ENCODE measurements at regions not wholly inside any gene's neighbourhood (a gene's known extent, or its start where the extent isn't known, plus 50 kb on each side); places are given as distances from the start of the nearest gene placed in this dataset.

- no peaks in the 10 kb centered on the region for H3K36me3 Mint-ChIP-seq (ENCODE audit: insufficient read depth)
- H3K9me3 Mint-ChIP-seq = peaks cover 8% of the 10 kb centered on the region
- H3K4me1 Mint-ChIP-seq = no peaks in the 10 kb centered on the region
- no peaks in the 10 kb centered on the region for H3K27me3 Mint-ChIP-seq
- DNase-seq (ENCODE audit: low spot score in 2 of 2) = no peak
- no peak overlapping the region for H3K4me3 Mint-ChIP-seq
- no peak overlapping the region for H3K27ac Mint-ChIP-seq (ENCODE audit: low read depth)
- ATAC-seq (replicated peaks; ENCODE audit: extremely low read depth, poor library complexity, severe bottlenecking) = no peak
These were observed 334.5 kb downstream of the IPO8 start for GRCh38 chr12:30361145-30361544.

GRCh38 chr12:30358671-30359070 is 337.0 kb downstream of the IPO8 start:
- H3K36me3 Mint-ChIP-seq (ENCODE audit: insufficient read depth) = no peaks in the 10 kb centered on the region
- DNase-seq (ENCODE audit: low spot score in 2 of 2) (no peak), ATAC-seq (replicated peaks; ENCODE audit: extremely low read depth, poor library complexity, severe bottlenecking) (no peak)
- no peak overlapping the region for H3K27ac Mint-ChIP-seq (ENCODE audit: low read depth)
- H3K4me3 Mint-ChIP-seq = no peak overlapping the region
- peaks cover 8% of the 10 kb centered on the region for H3K9me3 Mint-ChIP-seq
- H3K27me3 Mint-ChIP-seq = no peaks in the 10 kb centered on the region
- H3K4me1 Mint-ChIP-seq = no peaks in the 10 kb centered on the region

GRCh38 chr12:30357766-30358490 is 337.7 kb downstream of the IPO8 start:
- H3K9me3 Mint-ChIP-seq = peaks cover 8% of the 10 kb centered on the region
- H3K4me1 Mint-ChIP-seq = no peaks in the 10 kb centered on the region
- no peaks in the 10 kb centered on the region for H3K36me3 Mint-ChIP-seq (ENCODE audit: insufficient read depth)
- no peak overlapping the region for H3K4me3 Mint-ChIP-seq
- H3K27me3 Mint-ChIP-seq = no peaks in the 10 kb centered on the region
- H3K27ac Mint-ChIP-seq (ENCODE audit: low read depth) = no peak overlapping the region
- DNase-seq (ENCODE audit: low spot score in 2 of 2) = no peak
- no peak for ATAC-seq (replicated peaks; ENCODE audit: extremely low read depth, poor library complexity, severe bottlenecking)

GRCh38 chr12:30345744-30346471 is 349.8 kb downstream of the IPO8 start:
- Mint-ChIP-seq H3K4me1 (no peaks in the 10 kb centered on the region), H3K9me3 (peaks cover 13% of the 10 kb centered on the region), H3K27me3 (no peaks in the 10 kb centered on the region), H3K4me3 (no peak overlapping the region), H3K36me3 (ENCODE audit: insufficient read depth) (peaks cover 1% of the 10 kb centered on the region), H3K27ac (ENCODE audit: low read depth) (no peak overlapping the region)
- ATAC-seq (replicated peaks; ENCODE audit: extremely low read depth, poor library complexity, severe bottlenecking) (no peak), DNase-seq (ENCODE audit: low spot score in 2 of 2) (no peak)

- no peaks in the 10 kb centered on the region for H3K36me3 Mint-ChIP-seq (ENCODE audit: insufficient read depth)
These were observed 365.1 kb downstream of the IPO8 start for GRCh38 chr12:30330565-30330964.

GRCh38 chr12:30329281-30329680 is 366.4 kb downstream of the IPO8 start:
- no peaks in the 10 kb centered on the region for H3K9me3 Mint-ChIP-seq
- DNase-seq (ENCODE audit: low spot score in 2 of 2) = no peak
- no peaks in the 10 kb centered on the region for H3K27me3 Mint-ChIP-seq
- H3K36me3 Mint-ChIP-seq (ENCODE audit: insufficient read depth) = no peaks in the 10 kb centered on the region
- no peak overlapping the region for H3K27ac Mint-ChIP-seq (ENCODE audit: low read depth)
- no peak for ATAC-seq (replicated peaks; ENCODE audit: extremely low read depth, poor library complexity, severe bottlenecking)
- H3K4me3 Mint-ChIP-seq = no peak overlapping the region
- H3K4me1 Mint-ChIP-seq = no peaks in the 10 kb centered on the region

More at GRCh38 chr12:30330565-30330964, 365.1 kb downstream of the IPO8 start:
- Mint-ChIP-seq H3K27me3 (no peaks in the 10 kb centered on the region), H3K27ac (ENCODE audit: low read depth) (no peak overlapping the region), H3K4me3 (no peak overlapping the region), H3K4me1 (no peaks in the 10 kb centered on the region), H3K9me3 (no peaks in the 10 kb centered on the region)
- DNase-seq (ENCODE audit: low spot score in 2 of 2) = no peak
- ATAC-seq (replicated peaks; ENCODE audit: extremely low read depth, poor library complexity, severe bottlenecking) = no peak

GRCh38 chr12:30323008-30323407 is 372.7 kb downstream of the IPO8 start:
- Mint-ChIP-seq H3K36me3 (ENCODE audit: insufficient read depth) (no peaks in the 10 kb centered on the region), H3K4me1 (no peaks in the 10 kb centered on the region), H3K27ac (ENCODE audit: low read depth) (no peak overlapping the region), H3K9me3 (peaks cover 6% of the 10 kb centered on the region), H3K27me3 (no peaks in the 10 kb centered on the region), H3K4me3 (no peak overlapping the region)
- DNase-seq (ENCODE audit: low spot score in 2 of 2) = no peak
- ATAC-seq (replicated peaks; ENCODE audit: extremely low read depth, poor library complexity, severe bottlenecking) = no peak

- ATAC-seq (replicated peaks; ENCODE audit: extremely low read depth, poor library complexity, severe bottlenecking) = no peak
These were observed 375.1 kb downstream of the IPO8 start for GRCh38 chr12:30320561-30320960.

GRCh38 chr12:30314506-30315100 is 381.1 kb downstream of the IPO8 start:
- Mint-ChIP-seq H3K9me3 (peaks cover 24% of the 10 kb centered on the region), H3K4me1 (no peaks in the 10 kb centered on the region), H3K27me3 (no peaks in the 10 kb centered on the region), H3K27ac (ENCODE audit: low read depth) (no peak overlapping the region), H3K36me3 (ENCODE audit: insufficient read depth) (no peaks in the 10 kb centered on the region), H3K4me3 (no peak overlapping the region)
- DNase-seq (ENCODE audit: low spot score in 2 of 2) = no peak
- ATAC-seq (replicated peaks; ENCODE audit: extremely low read depth, poor library complexity, severe bottlenecking) = no peak

More at GRCh38 chr12:30320561-30320960, 375.1 kb downstream of the IPO8 start:
- Mint-ChIP-seq H3K4me3 (no peak overlapping the region), H3K27ac (ENCODE audit: low read depth) (no peak overlapping the region), H3K9me3 (peaks cover 10% of the 10 kb centered on the region), H3K36me3 (ENCODE audit: insufficient read depth) (no peaks in the 10 kb centered on the region), H3K27me3 (no peaks in the 10 kb centered on the region), H3K4me1 (no peaks in the 10 kb centered on the region)
- no peak for DNase-seq (ENCODE audit: low spot score in 2 of 2)

- Mint-ChIP-seq H3K27ac (ENCODE audit: low read depth) (no peak overlapping the region), H3K4me1 (no peaks in the 10 kb centered on the region), H3K36me3 (ENCODE audit: insufficient read depth) (peaks cover 3% of the 10 kb centered on the region), H3K27me3 (no peaks in the 10 kb centered on the region), H3K9me3 (peaks cover 26% of the 10 kb centered on the region), H3K4me3 (no peak overlapping the region)
- DNase-seq (ENCODE audit: low spot score in 2 of 2) = no peak
- no peak for ATAC-seq (replicated peaks; ENCODE audit: extremely low read depth, poor library complexity, severe bottlenecking)
These were observed 387.5 kb downstream of the IPO8 start for GRCh38 chr12:30308010-30308717.

DNA sequence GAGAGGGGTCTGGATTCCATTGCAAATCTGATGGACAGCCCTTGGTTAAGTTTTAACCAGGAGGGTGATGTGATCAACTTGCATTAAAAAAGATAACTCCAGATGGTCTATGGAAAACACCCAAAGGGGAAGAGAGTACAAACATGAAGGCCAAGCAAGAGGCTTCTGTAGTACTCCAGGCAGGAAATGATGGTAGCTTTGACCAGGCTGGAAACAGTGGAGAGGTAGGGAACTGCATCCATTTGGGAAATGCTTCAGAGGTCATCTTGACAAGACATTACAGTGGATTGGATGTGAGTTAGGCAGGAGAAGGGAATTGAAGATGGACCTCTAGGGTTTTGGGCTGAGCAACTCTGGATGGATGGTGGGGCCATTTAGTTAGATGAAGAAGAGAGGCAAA is 391.1 kb downstream of the IPO8 start:
- ATAC-seq (replicated peaks; ENCODE audit: extremely low read depth, poor library complexity, severe bottlenecking) (no peak), DNase-seq (ENCODE audit: low spot score in 2 of 2) (no peak)
- Mint-ChIP-seq H3K4me3 (no peak overlapping the region), H3K9me3 (peaks cover 13% of the 10 kb centered on the region), H3K4me1 (no peaks in the 10 kb centered on the region), H3K27ac (ENCODE audit: low read depth) (no peak overlapping the region), H3K36me3 (ENCODE audit: insufficient read depth) (peaks cover 3% of the 10 kb centered on the region), H3K27me3 (no peaks in the 10 kb centered on the region)

DNA sequence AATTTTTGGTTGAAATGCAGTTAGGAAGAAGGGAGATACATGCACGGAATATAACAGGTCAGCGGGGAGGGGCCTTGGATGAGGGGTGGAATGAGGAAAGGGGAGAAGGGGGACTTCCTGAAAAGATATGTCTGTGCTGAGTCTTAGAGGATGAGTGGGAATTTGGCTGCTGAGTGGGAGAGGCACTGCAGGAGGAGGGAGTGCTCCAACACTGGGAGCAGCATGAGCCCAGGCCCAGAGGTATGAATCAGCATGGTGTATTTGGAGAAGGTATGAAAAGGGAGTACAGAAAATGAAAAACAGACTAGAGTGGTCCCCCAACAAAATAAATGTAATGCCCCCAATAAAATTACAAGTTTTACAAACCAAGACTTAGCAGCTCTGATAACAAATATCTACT is 394.4 kb downstream of the IPO8 start:
- Mint-ChIP-seq H3K27me3 (no peaks in the 10 kb centered on the region), H3K4me1 (no peaks in the 10 kb centered on the region), H3K27ac (ENCODE audit: low read depth) (no peak overlapping the region), H3K4me3 (no peak overlapping the region), H3K9me3 (peaks cover 17% of the 10 kb centered on the region), H3K36me3 (ENCODE audit: insufficient read depth) (peaks cover 3% of the 10 kb centered on the region)
- no peak for ATAC-seq (replicated peaks; ENCODE audit: extremely low read depth, poor library complexity, severe bottlenecking)
- DNase-seq (ENCODE audit: low spot score in 2 of 2) = no peak
